NB4 (cell line): ENCODE measurements at regions not wholly inside any gene's neighbourhood (a gene's known extent, or its start where the extent isn't known, plus 50 kb on each side); places are given as distances from the start of the nearest gene placed in this dataset.
"Not testable (repeated sequence)": the region's sequence is repeated elsewhere in the genome, so short reads cannot be mapped to it uniquely, and the experiment has no call there.

ENCODE experiments used
- CTCF ChIP-seq: IDR thresholded peaks from one replicate; pipeline ENCODE4 v1.5.1; 2012; ENCODE audit warnings: low read depth, low read length
- MYC ChIP-seq: IDR thresholded peaks from 2 replicates; pipeline ENCODE4 v1.6.1; 2011; ENCODE audit warnings: low read depth, low read length
- POLR2A ChIP-seq: IDR thresholded peaks from 2 replicates; pipeline ENCODE4 v1.6.1; 2011; ENCODE audit warnings: mild to moderate bottlenecking; ENCODE audit not compliant: insufficient read length; ENCODE audit errors: extremely low read depth
- TF ChIP-seq, protein P1 (sequence below): IDR thresholded peaks from 2 replicates; pipeline ENCODE4 v1.6.1; 2011; ENCODE audit warnings: low read depth, low read length

DNA sequence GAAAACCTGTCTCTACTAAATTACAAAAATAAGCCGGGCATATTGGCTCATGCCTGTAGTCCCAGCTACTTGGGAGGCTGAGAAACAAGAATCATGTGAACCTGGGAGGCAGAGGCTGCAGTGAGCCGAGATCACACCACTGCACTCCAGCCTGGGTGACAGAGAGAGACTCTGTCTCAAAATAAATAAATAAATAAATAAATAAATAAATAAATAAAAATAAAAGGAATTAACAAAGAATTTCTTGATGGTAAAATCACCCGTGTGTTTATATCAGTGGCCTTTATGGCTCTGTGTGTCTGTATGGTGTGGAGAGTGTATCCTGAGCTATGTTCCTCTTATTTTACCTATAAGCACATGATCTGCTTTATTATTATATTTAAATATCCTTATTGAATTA is 520.5 kb upstream of the PFKP start:
- TF ChIP-seq CTCF, POLR2A, MYC: not testable (repeated sequence)
- TF ChIP-seq, protein P1, sequence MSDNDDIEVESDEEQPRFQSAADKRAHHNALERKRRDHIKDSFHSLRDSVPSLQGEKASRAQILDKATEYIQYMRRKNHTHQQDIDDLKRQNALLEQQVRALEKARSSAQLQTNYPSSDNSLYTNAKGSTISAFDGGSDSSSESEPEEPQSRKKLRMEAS = not testable (repeated sequence)
